Panc1 (cell line): ENCODE measurements at regions not wholly inside any gene's neighbourhood (a gene's known extent, or its start where the extent isn't known, plus 50 kb on each side); places are given as distances from the start of the nearest gene placed in this dataset.

ENCODE experiments used
- POLR2AphosphoS5 ChIP-seq: IDR thresholded peaks from 2 replicates; pipeline ENCODE4 v1.6.1; 2012; ENCODE audit warnings: mild to moderate bottlenecking, low read depth, low read length, moderate library complexity
- SIN3A ChIP-seq: IDR thresholded peaks from 2 replicates; pipeline ENCODE4 v1.6.1; 2012; ENCODE audit warnings: low read depth, mild to moderate bottlenecking, low read length, moderate library complexity, borderline replicate concordance; ENCODE audit not compliant: insufficient read depth
- TCF7L2 ChIP-seq: IDR thresholded peaks from 2 replicates; pipeline ENCODE4 v1.6.1; 2011; ENCODE audit warnings: mild to moderate bottlenecking, low read depth, low read length, inconsistent platforms
- TF ChIP-seq, protein P1 (sequence below): fragments of 450-650 bp; IDR thresholded peaks from 2 replicates; pipeline ENCODE4 v1.5.1; 2017; ENCODE audit warnings: mild to moderate bottlenecking
- TF ChIP-seq, protein P2 (sequence below), 2 experiments: IDR thresholded peaks; 2 replicates each; pipeline ENCODE4 v1.6.1; 2011 to 2012; ENCODE audit warnings: low read depth in 2 of 2, control low read depth in 1 of 2, low read length in 1 of 2, mild to moderate bottlenecking in 1 of 2, moderate library complexity in 1 of 2; ENCODE audit not compliant: insufficient read depth in 1 of 2

DNA sequence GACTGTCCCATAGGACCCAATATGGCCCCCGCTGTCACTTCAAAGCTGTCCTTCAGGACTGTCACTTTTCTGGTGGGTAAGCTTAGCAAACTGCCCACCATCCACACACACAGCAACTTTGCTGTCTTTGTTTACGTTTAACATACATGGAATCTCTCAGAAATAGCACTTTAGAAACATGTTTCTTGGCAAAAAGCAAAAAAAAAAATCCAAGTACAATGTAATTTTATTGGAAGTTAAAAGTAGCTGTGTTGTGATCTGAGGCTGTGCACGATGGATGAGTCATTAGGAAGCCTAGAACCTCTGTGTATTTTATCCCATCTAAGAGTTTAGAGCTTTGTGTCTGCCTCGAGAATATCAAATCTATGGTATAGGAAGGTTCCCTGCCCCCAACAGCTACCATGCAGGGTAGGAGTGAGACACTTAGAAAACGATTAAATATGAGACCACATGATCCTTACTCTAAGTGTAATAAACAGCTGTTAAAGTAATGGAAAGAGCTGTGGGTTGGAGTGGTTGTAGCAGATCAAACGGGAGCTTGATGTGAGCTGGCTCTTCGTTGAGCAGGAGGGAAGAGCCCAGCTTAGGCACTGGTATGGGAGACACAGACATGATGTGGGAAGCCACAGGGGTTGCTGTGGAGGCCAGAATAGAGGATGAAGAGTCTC lies 119.5 kb downstream of the PLEKHG1 start:
- TF ChIP-seq, protein P1, sequence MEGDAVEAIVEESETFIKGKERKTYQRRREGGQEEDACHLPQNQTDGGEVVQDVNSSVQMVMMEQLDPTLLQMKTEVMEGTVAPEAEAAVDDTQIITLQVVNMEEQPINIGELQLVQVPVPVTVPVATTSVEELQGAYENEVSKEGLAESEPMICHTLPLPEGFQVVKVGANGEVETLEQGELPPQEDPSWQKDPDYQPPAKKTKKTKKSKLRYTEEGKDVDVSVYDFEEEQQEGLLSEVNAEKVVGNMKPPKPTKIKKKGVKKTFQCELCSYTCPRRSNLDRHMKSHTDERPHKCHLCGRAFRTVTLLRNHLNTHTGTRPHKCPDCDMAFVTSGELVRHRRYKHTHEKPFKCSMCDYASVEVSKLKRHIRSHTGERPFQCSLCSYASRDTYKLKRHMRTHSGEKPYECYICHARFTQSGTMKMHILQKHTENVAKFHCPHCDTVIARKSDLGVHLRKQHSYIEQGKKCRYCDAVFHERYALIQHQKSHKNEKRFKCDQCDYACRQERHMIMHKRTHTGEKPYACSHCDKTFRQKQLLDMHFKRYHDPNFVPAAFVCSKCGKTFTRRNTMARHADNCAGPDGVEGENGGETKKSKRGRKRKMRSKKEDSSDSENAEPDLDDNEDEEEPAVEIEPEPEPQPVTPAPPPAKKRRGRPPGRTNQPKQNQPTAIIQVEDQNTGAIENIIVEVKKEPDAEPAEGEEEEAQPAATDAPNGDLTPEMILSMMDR = no peak
- TF ChIP-seq POLR2AphosphoS5 (no peak), SIN3A (no peak), TCF7L2 (no peak)
- TF ChIP-seq, protein P2, sequence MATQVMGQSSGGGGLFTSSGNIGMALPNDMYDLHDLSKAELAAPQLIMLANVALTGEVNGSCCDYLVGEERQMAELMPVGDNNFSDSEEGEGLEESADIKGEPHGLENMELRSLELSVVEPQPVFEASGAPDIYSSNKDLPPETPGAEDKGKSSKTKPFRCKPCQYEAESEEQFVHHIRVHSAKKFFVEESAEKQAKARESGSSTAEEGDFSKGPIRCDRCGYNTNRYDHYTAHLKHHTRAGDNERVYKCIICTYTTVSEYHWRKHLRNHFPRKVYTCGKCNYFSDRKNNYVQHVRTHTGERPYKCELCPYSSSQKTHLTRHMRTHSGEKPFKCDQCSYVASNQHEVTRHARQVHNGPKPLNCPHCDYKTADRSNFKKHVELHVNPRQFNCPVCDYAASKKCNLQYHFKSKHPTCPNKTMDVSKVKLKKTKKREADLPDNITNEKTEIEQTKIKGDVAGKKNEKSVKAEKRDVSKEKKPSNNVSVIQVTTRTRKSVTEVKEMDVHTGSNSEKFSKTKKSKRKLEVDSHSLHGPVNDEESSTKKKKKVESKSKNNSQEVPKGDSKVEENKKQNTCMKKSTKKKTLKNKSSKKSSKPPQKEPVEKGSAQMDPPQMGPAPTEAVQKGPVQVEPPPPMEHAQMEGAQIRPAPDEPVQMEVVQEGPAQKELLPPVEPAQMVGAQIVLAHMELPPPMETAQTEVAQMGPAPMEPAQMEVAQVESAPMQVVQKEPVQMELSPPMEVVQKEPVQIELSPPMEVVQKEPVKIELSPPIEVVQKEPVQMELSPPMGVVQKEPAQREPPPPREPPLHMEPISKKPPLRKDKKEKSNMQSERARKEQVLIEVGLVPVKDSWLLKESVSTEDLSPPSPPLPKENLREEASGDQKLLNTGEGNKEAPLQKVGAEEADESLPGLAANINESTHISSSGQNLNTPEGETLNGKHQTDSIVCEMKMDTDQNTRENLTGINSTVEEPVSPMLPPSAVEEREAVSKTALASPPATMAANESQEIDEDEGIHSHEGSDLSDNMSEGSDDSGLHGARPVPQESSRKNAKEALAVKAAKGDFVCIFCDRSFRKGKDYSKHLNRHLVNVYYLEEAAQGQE (IDR thresholded peaks at IDR 0.05; ENCODE audit: insufficient read depth in 1 of 2, low read depth in 2 of 2, low read length in 1 of 2) = no peak
